ENCODE measurements at regions not wholly inside any gene's neighbourhood (a gene's known extent, or its start where the extent isn't known, plus 50 kb on each side); places are given as distances from the start of the nearest gene placed in this dataset.

DNA sequence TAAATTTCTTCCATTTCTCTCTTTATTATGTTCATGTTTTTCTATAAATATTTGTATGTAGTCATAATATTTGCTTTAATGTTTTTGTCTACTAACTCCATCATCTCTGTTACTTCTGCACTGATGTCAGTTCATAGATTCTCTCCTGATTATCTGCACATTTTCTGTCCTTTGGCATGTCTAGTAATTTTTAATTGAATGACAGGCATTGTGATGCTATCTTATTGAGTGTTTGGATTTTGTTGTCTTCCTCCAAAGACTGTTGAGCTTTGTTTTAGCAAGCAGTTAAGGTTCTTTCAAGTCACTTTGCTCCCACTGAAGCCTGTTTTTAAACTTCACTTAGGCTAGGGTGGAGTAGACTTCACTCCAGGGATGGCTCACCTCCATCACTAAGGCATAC, 276.8 kb downstream of the DLEU7 start:
- H3K4me3 ChIP-seq, result no peak overlapping the region
- no peaks in the 10 kb centered on the region for H3K9me3 ChIP-seq
- intact Hi-C loops (cut with DNase I), result no loop called here
- no peaks in the 10 kb centered on the region for H3K4me1 ChIP-seq (replicated peaks)
- no peak overlapping the region for H3K27ac ChIP-seq
- H3K36me3 ChIP-seq, result no peaks in the 10 kb centered on the region
- TF ChIP-seq POLR2A (IDR thresholded peaks at IDR 0.05), result no peak
- TF ChIP-seq, protein P1, sequence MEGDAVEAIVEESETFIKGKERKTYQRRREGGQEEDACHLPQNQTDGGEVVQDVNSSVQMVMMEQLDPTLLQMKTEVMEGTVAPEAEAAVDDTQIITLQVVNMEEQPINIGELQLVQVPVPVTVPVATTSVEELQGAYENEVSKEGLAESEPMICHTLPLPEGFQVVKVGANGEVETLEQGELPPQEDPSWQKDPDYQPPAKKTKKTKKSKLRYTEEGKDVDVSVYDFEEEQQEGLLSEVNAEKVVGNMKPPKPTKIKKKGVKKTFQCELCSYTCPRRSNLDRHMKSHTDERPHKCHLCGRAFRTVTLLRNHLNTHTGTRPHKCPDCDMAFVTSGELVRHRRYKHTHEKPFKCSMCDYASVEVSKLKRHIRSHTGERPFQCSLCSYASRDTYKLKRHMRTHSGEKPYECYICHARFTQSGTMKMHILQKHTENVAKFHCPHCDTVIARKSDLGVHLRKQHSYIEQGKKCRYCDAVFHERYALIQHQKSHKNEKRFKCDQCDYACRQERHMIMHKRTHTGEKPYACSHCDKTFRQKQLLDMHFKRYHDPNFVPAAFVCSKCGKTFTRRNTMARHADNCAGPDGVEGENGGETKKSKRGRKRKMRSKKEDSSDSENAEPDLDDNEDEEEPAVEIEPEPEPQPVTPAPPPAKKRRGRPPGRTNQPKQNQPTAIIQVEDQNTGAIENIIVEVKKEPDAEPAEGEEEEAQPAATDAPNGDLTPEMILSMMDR (IDR thresholded peaks at IDR 0.05), result no peak
- no peak for TF ChIP-seq POLR2AphosphoS5 (IDR thresholded peaks at IDR 0.05)
- DNase-seq (ENCODE audit: low spot score), result no peak
- H3K27me3 ChIP-seq (replicated peaks; ENCODE audit: insufficient read depth), result no peaks in the 10 kb centered on the region

DNA sequence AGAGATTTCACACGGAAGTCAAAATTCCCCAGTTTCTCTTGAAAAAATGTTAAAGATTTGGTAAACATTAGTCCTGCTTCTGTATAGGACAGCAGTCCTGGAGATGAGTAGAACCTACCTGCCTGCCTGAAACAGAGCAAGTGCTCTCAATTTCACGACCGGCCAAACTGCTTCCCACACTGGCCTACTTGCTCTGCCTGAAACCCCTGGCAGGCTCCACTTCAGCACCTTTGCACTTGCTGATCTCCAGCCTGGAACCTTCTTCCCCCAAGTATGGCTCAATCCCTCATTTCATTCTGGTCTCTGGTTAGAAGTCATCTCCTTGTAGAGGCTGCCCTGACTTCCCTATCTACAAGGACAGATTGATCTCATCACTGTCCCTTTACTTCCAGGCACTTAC, 271.4 kb downstream of the DLEU7 start:
- DNase-seq (ENCODE audit: low spot score), result no peak
- no peaks in the 10 kb centered on the region for H3K27me3 ChIP-seq (replicated peaks; ENCODE audit: insufficient read depth)
- peaks cover 2% of the 10 kb centered on the region for H3K4me1 ChIP-seq (replicated peaks)
- no peak for TF ChIP-seq POLR2AphosphoS5 (IDR thresholded peaks at IDR 0.05)
- TF ChIP-seq, protein P1 (IDR thresholded peaks at IDR 0.05), result no peak
- no peak for TF ChIP-seq POLR2A (IDR thresholded peaks at IDR 0.05)
- intact Hi-C loops (cut with DNase I), result no loop called here
- no peak overlapping the region for H3K4me3 ChIP-seq
- H3K36me3 ChIP-seq, result no peaks in the 10 kb centered on the region
- WGBS, result 55% methylated on average over 3 of the region's 3 CpGs
- no peak overlapping the region for H3K27ac ChIP-seq
- no peaks in the 10 kb centered on the region for H3K9me3 ChIP-seq

DNA sequence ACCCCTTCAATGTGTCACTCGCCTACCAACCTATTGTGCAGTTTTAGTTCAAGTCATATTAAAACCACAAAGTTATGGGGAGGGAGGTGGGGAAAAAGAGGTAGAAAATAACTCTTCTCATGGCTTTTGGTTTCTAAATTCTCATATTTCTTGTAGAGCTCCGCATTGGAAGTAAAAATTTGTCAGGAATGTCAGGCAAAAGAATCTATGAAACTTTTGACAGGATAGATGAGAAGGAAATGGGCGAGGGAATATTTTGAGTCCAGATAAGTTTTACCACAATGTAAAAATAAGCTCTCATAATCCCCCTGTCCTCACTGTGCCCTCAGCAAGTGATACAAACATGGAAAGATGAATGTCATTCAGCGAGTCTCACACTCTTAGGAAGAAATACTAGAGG, 270.4 kb downstream of the DLEU7 start:
- Histone ChIP-seq H3K27ac (no peak overlapping the region), H3K36me3 (no peaks in the 10 kb centered on the region), H3K4me3 (no peak overlapping the region), H3K4me1 (replicated peaks) (peaks cover 2% of the 10 kb centered on the region), H3K9me3 (no peaks in the 10 kb centered on the region), H3K27me3 (replicated peaks; ENCODE audit: insufficient read depth) (no peaks in the 10 kb centered on the region)
- WGBS, result 93% methylated on average over 4 of the region's 4 CpGs
- no peak for DNase-seq (ENCODE audit: low spot score)
- intact Hi-C loops (cut with DNase I), result no loop called here
- no peak for TF ChIP-seq POLR2AphosphoS5 (IDR thresholded peaks at IDR 0.05)
- TF ChIP-seq, protein P1 (IDR thresholded peaks at IDR 0.05), result no peak
- TF ChIP-seq POLR2A (IDR thresholded peaks at IDR 0.05), result no peak

DNA sequence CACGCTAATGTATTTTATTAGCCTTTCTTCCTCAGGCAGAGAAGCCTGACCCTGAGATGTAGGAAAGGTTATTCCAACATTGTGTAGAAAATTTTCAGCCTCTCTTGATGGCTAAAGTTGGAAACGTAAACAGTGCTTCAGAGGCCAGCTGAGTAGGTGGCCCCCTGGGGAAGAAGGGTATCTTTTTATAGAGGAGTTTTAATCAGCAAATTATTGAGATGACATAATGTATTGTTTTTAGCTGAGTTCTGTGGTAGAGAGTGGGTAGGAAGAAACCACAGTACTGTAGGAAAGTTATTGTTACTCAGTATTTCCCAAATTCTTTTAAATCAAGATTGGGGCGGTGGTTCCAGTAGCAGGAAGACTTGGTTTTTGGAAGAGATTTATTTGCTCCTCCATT, 268.8 kb downstream of the DLEU7 start:
- Histone ChIP-seq H3K27ac (no peak overlapping the region), H3K27me3 (replicated peaks; ENCODE audit: insufficient read depth) (no peaks in the 10 kb centered on the region), H3K36me3 (no peaks in the 10 kb centered on the region), H3K4me1 (replicated peaks) (peaks cover 2% of the 10 kb centered on the region), H3K4me3 (no peak overlapping the region), H3K9me3 (no peaks in the 10 kb centered on the region)
- no peak for DNase-seq (ENCODE audit: low spot score)
- TF ChIP-seq, protein P1 (IDR thresholded peaks at IDR 0.05), result no peak
- no peak for TF ChIP-seq POLR2AphosphoS5 (IDR thresholded peaks at IDR 0.05)
- no peak for TF ChIP-seq POLR2A (IDR thresholded peaks at IDR 0.05)
- 65% methylated on average over 3 of the region's 3 CpGs for WGBS
- intact Hi-C loops (cut with DNase I), result no loop called here

DNA sequence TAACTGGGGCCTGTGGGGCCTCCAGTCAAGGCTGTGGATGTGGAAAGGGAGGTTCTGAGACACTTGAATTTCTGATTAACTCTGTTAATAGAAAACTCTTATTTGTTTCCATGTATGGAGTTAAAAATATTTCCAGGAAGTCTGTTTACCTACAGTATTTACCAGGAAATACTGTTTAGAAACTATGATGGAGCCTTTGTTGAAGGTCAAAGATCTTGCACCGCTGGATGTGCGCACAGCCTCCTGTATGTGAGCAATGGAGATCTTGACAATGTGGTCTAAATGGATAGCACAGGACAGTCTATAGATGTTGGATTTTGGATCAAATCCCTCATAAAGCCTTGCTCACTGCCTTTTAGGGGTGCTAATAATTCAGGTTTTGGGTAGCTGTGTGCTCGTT, 268.4 kb downstream of the DLEU7 start:
- H3K4me3 ChIP-seq, result no peak overlapping the region
- WGBS, result 100% methylated on average over 3 of the region's 3 CpGs
- peaks cover 2% of the 10 kb centered on the region for H3K4me1 ChIP-seq (replicated peaks)
- H3K27ac ChIP-seq, result no peak overlapping the region
- TF ChIP-seq POLR2A (IDR thresholded peaks at IDR 0.05) (no peak), POLR2AphosphoS5 (IDR thresholded peaks at IDR 0.05) (no peak)
- TF ChIP-seq, protein P1 (IDR thresholded peaks at IDR 0.05), result no peak
- intact Hi-C loops (cut with DNase I), result no loop called here
- no peaks in the 10 kb centered on the region for H3K36me3 ChIP-seq
- no peaks in the 10 kb centered on the region for H3K9me3 ChIP-seq
- no peaks in the 10 kb centered on the region for H3K27me3 ChIP-seq (replicated peaks; ENCODE audit: insufficient read depth)
- DNase-seq (ENCODE audit: low spot score), result no peak

All from prostate gland (tissue), 2 donors.